ENCODE measurements at regions not wholly inside any gene's neighbourhood (a gene's known extent, or its start where the extent isn't known, plus 50 kb on each side); places are given as distances from the start of the nearest gene placed in this dataset.

DNA sequence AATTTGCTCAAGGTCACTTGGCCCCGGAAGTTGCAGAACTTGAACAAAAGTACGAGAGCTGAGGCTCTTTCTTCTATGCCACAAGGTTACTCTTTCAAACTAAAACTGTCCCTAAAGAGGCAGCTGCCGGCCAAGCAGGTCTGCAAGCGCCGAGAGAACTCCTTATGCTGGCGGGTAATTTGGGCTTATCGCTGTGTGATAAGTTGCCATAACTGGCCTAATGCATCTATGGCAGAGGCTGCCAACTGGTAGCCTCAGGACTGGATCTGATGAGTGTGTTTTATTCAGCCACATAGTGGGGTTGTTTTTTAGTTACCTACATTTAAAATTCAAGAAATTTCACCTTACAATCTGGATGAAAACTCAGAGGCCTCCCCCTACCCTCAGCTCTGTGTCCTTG lies 68.1 kb upstream of the SPOCK1 start:
- no peak for DNase-seq (ENCODE audit: low read depth)

GRCh38 chr5:137566780-137567179 lies 67.7 kb upstream of the SPOCK1 start:
- no peak for DNase-seq (ENCODE audit: low read depth)

GRCh38 chr5:137566118-137566541 lies 67.0 kb upstream of the SPOCK1 start:
- DNase-seq (ENCODE audit: low read depth) = peak; percentile 45

DNA sequence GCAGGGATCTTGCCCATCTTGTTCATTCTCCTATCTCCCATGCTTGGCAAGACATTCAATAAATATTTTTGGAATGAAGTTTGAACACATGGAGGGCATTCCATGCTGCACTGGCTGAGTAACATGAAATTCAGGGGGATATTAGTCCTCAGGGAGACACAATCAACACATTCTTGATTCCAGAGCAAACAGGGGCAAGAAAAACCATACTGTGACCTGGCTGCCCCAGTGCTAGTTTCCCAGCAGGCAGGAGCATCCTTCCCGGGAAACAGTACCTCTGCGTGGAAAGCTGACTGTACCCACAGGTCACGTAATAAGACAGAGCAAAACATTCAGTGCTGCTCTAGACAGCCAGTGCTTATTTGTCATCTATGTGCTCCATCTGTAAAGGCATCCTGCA lies 66.3 kb upstream of the SPOCK1 start:
- peak; percentile 19 for DNase-seq (ENCODE audit: low read depth)

- no peak for DNase-seq (ENCODE audit: low read depth)
These were observed 65.4 kb upstream of the SPOCK1 start for GRCh38 chr5:137564398-137564961.

GRCh38 chr5:137563646-137564397 lies 64.7 kb upstream of the SPOCK1 start:
- DNase-seq (ENCODE audit: low read depth) = peak; percentile 79

DNA sequence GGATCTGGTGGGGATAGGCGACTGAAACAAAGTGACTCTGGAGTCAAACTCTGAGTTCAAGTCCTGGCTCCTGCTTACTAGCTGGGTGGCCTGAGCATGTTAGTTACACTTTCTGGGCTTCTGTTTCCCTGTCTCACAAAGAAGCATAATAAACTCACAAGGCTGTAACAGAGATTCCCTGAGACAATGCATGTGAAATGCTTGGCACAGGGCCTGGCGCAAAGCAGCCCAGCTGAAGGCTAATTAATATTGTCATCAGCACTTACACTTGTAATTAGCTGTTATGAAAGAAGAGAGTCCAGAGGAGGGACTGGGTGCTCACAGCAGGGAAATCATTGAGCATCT lies 64.1 kb upstream of the SPOCK1 start:
- DNase-seq (ENCODE audit: low read depth) = no peak

DNA sequence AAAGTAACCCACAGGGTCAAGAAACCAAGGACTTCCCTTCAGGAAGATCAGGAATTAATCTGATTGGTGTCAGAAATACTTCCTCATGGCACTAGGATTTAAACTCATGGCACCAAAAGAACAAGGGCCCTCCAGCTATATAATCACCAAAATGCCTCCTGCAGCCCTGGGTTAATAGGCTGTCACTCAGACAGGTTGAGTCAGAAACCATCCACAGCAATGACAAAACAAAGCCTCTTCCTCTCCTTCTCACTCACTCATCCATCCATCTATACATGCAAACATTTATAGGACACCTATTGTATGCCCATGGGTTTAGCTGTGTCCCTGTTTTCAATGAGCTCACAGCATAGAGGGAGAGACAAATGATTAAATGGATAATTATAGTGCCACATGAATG lies 62.5 kb upstream of the SPOCK1 start:
- no peak for DNase-seq (ENCODE audit: low read depth)

- no peak for DNase-seq (ENCODE audit: low read depth)
These were observed 61.3 kb upstream of the SPOCK1 start for GRCh38 chr5:137560420-137560819.

Measured in amniotic epithelial cell (primary cell).